GM12875 (cell line): ENCODE measurements at regions not wholly inside any gene's neighbourhood (a gene's known extent, or its start where the extent isn't known, plus 50 kb on each side); places are given as distances from the start of the nearest gene placed in this dataset.

ENCODE experiments used
- H3K4me3 ChIP-seq: one replicate; pipeline ENCODE4 v1.5.1; 2011; ENCODE audit warnings: low read depth, low read length, control low read depth
- CTCF ChIP-seq: IDR thresholded peaks from 2 replicates; pipeline ENCODE4 v1.5.1; 2011; ENCODE audit warnings: low read depth, mild to moderate bottlenecking, control low read depth, inconsistent platforms, low read length, moderate library complexity, borderline replicate concordance; ENCODE audit not compliant: insufficient read depth

- H3K4me3 ChIP-seq, result no peak overlapping the region
- TF ChIP-seq CTCF, result no peak
Measured at GRCh38 chr10:78700413-78700812, 368.4 kb upstream of the ZMIZ1 start.

- TF ChIP-seq CTCF, result no peak
- no peak overlapping the region for H3K4me3 ChIP-seq
Measured at GRCh38 chr10:78700816-78701520, 367.8 kb upstream of the ZMIZ1 start.

DNA sequence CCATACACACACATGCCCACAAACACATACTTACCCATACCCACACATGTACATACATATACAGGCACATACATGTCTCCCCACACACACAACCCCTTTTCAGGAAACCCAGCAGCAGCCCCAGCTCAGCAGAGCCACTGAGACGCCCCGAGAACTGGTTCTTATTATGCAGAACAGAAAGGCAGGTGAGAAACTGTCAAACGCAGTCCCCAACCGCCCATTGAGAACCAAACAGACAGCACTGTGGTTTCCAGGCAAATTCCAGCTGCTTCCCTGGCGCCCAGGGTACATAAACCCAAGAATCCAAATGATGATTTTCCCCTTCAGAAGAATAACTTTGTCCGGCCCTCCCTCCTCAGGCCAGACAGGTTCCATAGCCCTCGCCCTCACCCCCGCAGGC is 366.6 kb upstream of the ZMIZ1 start:
- no peak for TF ChIP-seq CTCF
- H3K4me3 ChIP-seq, result no peak overlapping the region

DNA sequence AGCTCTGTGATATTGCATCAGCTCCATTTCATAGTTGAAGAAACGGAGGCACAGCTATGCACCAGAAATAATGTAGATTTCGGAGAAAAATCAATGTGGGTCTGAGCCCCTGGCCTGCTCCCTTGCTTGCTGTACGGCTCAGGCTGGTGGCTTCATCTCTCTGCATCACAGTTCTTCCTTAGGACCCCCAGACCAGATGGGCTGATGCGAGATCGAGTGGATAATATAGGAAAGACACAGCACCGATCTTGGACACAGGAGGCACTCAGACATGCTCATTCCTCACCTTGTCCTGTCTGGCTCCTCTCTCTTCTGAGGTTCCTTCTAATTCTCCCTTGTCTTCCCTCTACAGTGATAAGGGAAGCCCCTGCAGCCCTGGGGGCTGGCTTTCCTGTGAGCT is 365.9 kb upstream of the ZMIZ1 start:
- no peak overlapping the region for H3K4me3 ChIP-seq
- no peak for TF ChIP-seq CTCF

- no peak for TF ChIP-seq CTCF
- no peak overlapping the region for H3K4me3 ChIP-seq
Measured at GRCh38 chr10:78703593-78703992, 365.2 kb upstream of the ZMIZ1 start.

DNA sequence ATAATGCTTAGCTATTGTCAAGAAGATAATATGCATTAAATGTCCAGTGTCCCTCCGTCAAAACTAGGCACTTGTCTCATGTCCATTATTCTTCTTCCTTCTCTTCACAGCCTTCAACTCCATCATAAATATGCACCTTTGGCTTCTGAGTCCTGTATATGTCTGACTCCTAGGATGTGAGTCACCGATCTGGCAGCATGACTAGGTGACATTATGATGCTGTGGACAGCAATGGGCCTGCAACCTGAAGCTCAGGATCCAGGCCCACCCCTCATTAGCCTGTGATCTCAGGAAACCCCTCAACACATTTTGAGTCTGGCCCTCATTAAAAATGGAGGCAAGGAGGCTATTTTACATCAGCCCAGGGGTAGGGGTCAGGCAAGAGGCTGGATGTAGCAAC is 362.5 kb upstream of the ZMIZ1 start:
- TF ChIP-seq CTCF, result no peak
- H3K4me3 ChIP-seq, result no peak overlapping the region

DNA sequence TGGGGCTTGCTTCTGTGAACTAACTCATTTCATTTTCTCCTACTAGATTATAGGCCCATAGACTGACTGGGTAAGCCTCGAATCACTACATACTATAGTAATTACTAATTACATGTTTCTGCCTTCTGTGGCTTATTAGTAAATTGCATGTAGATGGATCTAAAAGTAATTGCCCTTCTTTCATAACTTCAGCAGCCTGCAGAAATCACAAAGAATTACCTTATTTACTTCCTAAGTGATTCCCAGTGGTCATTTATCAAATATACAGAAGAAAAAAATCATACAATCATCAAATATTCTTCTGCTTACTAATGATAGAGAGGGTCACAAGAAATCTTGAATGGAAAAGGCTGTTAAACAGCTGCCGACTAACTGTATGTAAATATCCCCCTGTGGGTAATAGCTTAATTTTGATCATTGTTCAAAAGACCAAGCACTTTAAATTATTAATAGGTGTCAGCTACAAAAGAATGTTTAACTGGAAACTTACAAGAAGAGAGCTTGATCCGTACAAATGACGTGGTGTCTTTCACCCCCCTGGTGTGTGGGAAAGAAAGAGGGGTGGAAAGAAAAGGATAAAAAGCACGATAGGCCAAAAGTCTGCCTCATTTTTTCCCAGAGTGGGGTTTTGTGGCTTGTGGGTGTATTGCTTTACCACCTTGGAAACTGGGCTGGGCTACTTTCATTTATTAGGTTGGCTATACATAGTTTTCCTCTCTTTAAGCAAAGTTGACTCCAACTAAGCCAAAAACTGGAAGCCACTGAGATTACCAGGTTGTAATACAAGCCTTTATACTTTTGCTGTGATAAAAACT is 361.8 kb upstream of the ZMIZ1 start:
- H3K4me3 ChIP-seq, result no peak overlapping the region
- no peak for TF ChIP-seq CTCF
